T-helper 2 cell (primary cell): ENCODE measurements at regions not wholly inside any gene's neighbourhood (a gene's known extent, or its start where the extent isn't known, plus 50 kb on each side); places are given as distances from the start of the nearest gene placed in this dataset.

ENCODE experiments used
- DNase-seq, 5 experiments: peaks; one replicate each; pipeline versions ENCODE4 v3.0.0 to v3.0.0-alpha.2; 2012 to 2022

- DNase-seq = no peak
Observed at GRCh38 chr21:27838573-27838972, 871.7 kb upstream of the ADAMTS5 start.

GRCh38 chr21:27837936-27838335 lies 871.0 kb upstream of the ADAMTS5 start:
- DNase-seq = no peak

DNA sequence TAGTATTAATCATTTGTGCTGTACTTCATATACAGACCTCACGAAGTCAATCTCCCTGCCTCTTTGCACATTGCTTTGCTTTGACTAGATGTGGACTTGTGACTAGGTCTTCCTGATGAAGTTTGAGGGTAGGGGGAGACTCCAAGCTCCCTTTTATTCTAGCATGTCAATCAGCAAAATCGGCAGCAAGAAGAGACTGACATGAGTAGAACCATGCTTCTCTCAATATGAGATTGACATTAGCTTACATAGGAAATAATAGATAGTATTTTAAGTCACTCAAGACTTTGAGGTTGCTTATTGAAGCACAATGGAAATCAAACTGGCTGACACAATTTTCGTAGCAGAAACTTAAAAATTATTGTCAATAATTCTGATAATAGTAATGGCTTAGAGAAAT lies 866.4 kb upstream of the ADAMTS5 start:
- no peak for DNase-seq

- DNase-seq = no peak
Observed at GRCh38 chr21:27831816-27832569, 865.1 kb upstream of the ADAMTS5 start.

- no peak for DNase-seq
Observed at GRCh38 chr21:27831177-27831576, 864.3 kb upstream of the ADAMTS5 start.

GRCh38 chr21:27827972-27828371 lies 861.1 kb upstream of the ADAMTS5 start:
- DNase-seq = no peak

DNA sequence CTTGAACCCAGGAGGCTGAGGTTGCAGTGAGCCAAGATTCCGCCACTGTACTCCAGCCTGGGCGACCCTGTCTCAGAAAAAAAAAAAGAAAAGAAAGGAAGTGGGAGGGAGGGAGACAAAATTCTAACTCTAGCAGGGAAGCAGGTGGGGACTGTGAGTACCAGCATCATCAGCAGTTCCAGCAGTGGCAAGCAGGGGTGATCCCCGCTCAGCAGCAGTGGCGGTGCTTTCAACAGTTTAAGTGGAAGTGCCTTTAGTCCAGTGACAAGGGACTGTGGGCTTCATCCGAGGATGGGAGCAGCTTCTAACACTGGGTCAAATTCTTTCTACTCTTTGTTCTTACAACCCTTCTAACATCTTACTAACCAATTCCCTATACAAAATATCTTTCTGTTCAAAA lies 858.1 kb upstream of the ADAMTS5 start:
- no peak for DNase-seq

GRCh38 chr21:27823652-27824201 lies 856.8 kb upstream of the ADAMTS5 start:
- no peak for DNase-seq

DNA sequence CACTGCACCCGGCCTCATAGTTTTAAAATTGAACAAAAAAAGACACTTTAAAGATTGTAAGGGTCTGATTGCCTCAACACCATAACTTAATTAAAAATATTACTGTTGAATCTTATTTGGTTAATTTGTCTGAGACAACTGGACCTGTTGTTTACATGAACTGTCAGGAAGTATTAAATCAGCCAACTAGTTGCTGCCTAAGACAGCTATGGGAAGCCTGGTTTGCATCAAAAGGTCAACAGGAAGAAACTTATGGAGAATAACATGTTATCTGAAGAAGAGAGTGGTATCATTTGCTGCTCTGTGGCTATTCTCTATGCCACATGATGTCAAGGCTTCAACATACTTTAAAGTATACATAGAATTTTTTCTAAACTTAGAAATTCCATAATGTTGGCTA lies 853.5 kb upstream of the ADAMTS5 start:
- no peak for DNase-seq

- DNase-seq = no peak
Observed at GRCh38 chr21:27819299-27819698, 852.4 kb upstream of the ADAMTS5 start.

GRCh38 chr21:27818847-27819246 lies 852.0 kb upstream of the ADAMTS5 start:
- no peak for DNase-seq

GRCh38 chr21:27817902-27818623 lies 851.2 kb upstream of the ADAMTS5 start:
- DNase-seq = no peak

GRCh38 chr21:27817074-27817473 lies 850.2 kb upstream of the ADAMTS5 start:
- no peak for DNase-seq

GRCh38 chr21:27816301-27816700 lies 849.4 kb upstream of the ADAMTS5 start:
- DNase-seq = no peak

GRCh38 chr21:27814226-27814625 lies 847.3 kb upstream of the ADAMTS5 start:
- DNase-seq = no peak

- no peak for DNase-seq
Observed at GRCh38 chr21:27813750-27814149, 846.9 kb upstream of the ADAMTS5 start.

DNA sequence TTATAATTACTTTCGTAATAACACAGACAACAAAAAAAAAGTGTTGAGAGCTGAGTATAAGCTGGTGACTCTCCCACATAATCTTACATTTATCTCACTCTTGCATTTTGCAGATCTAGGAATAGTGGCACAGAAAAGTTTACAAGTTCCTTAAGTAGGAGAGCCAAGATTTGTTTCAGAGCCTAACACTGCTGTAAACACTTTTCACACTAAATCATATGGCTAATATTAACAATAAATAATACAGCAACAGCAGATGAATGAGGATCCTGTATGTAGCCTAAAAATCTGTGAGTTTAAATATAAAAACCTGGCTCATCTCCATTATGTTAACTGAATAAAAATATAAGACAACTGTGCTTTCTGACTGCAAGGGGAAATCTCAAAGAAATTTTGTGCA lies 846.5 kb upstream of the ADAMTS5 start:
- DNase-seq = no peak

- DNase-seq = no peak
Observed at GRCh38 chr21:27812279-27812678, 845.4 kb upstream of the ADAMTS5 start.

DNA sequence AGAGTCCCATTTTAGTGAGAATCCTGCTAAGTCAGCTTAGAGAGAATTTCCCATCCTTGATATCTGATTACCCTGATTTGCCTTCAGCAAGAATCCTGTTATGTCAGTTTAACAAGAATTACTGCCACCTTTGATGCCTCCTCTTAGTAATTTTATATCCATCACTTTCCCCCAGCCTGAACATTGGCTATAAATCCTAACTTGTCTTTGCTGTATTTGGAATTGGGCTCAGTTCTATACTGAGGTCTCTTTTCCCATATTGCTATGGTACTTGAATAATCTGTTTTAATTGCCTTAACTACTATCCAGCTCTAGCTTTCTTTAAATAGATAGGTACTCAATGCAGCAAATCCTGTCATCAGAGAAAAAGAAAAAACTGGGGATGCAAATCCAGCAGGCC lies 842.0 kb upstream of the ADAMTS5 start:
- DNase-seq = no peak

DNA sequence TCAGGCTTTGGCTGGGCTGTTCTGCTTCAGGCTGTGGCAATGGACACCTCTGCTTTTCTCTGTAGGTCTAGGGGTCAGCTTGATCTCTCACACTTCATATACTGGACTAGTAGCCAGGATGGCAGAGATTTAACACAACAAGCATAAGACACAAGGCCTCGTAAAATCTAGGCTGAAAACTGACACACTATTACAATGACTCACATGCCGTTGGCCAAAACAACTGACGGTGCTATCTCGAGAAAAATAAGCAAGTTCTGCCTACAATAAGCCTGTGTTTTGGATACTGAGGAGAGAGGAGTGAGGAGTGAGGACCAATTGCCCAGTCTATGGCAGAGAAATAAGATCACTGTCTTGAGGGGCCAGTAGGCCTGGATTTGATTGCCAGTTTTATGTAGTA lies 840.7 kb upstream of the ADAMTS5 start:
- DNase-seq = no peak

DNA sequence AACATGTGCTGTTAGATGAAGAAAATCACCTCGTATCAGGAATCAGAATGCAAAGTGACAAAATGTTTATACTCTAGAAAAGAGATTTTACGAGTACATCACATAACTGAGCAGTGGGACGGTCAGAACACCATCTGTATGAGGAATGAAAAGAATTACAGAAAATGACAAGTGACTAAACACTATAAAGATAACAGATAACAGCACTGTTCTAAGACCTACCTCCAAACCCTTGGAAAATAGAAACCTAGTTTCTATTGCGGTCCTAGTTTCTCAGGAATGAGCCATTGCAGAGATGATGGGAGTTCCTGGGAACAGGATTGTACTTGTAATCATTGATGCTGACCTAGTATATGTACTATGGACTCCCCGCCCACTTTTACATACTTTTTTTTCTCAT lies 839.4 kb upstream of the ADAMTS5 start:
- DNase-seq = no peak

DNA sequence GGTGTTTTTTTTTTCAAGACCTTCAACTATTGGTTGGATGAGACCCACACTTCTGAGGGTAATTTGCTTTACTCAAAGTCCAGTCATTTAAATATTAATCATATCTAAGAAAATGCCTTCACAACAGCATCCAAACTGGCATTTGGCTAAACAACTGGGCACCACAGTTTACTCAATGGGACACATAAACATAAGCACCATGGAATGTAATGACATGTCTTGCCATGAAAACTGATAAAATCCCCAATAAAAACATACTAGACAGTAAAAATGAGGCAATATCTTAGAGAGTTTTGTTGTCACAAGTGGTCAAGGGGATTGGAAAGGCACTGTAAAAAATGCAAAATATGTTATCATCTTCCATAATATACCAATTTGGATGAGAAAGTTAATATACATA lies 838.8 kb upstream of the ADAMTS5 start:
- DNase-seq = no peak

DNA sequence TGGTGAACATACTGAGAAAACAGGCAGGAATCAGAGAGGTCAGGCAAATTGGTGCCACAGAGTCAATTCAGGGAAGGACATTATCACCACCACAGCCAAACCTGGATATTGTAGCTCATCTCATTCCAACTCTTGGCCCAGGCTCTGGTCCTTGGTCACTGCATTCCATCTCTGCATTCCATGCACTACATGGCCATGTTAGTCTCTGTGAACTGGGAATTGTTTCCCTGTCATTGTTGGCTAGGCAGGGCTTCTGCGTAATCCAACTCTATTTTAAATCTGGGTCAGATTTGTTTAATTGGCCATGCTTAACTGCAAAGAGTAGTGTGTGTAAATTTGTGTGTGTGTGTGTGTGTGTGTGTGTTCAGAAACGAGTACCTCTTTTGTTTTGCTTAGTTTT lies 837.6 kb upstream of the ADAMTS5 start:
- no peak for DNase-seq

DNA sequence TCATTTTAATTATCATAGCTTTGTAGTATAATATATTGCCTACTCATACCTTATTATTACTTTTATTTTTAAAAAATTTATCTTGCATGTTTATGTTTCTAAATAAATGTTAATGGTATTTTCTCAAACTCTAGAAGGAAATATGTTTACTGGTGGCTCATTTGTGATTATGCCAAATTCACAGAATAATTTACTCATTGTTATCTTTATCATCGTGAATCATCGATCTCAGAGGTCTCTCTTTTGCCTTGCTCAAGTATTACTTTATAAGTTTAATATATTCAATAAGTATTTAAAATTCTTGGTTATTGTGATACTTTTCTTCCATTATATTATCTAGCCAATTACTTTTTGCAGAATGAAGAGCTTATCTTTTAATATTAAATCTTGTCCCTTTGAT lies 836.7 kb upstream of the ADAMTS5 start:
- no peak for DNase-seq
